T-helper 1 cell treated with Interleukin-12 subunit alpha and Interleukin-12 subunit beta and Interleukin-4 antibody, amounts not matched to agents 30 ng/mL and 1 ng/mL, for 36 hours (primary cell): ENCODE measurements at regions not wholly inside any gene's neighbourhood (a gene's known extent, or its start where the extent isn't known, plus 50 kb on each side); places are given as distances from the start of the nearest gene placed in this dataset.

Experiments
- intact Hi-C: fragments of 100-400 bp; cut with micrococcal nuclease; formaldehyde crosslinking; loops from one replicate; pipeline ENCODE4 v1.15.1; 2024

GRCh38 chr22:48346311-48346710 lies 1481.4 kb downstream of the BRD1 start:
- intact Hi-C loops: no loop called here

GRCh38 chr22:48345631-48346030 lies 1482.0 kb downstream of the BRD1 start:
- intact Hi-C loops: no loop called here

GRCh38 chr22:48343461-48343860 lies 1484.2 kb downstream of the BRD1 start:
- intact Hi-C loops: no loop called here

GRCh38 chr22:48342732-48343131 lies 1484.9 kb downstream of the BRD1 start:
- intact Hi-C loops: no loop called here

- intact Hi-C loops: no loop called here
These were observed 1485.7 kb downstream of the BRD1 start for GRCh38 chr22:48342016-48342415.

- intact Hi-C loops: no loop called here
These were observed 1486.7 kb downstream of the BRD1 start for GRCh38 chr22:48340727-48341709.

GRCh38 chr22:48340191-48340590 lies 1487.5 kb downstream of the BRD1 start:
- intact Hi-C loops: no loop called here

- intact Hi-C loops: no loop called here
These were observed 1488.6 kb downstream of the BRD1 start for GRCh38 chr22:48338793-48339705.

GRCh38 chr22:48337957-48338792 lies 1489.5 kb downstream of the BRD1 start:
- intact Hi-C loops: no loop called here

- intact Hi-C loops: no loop called here
These were observed 1491.2 kb downstream of the BRD1 start for GRCh38 chr22:48336339-48337060.

GRCh38 chr22:48335442-48336139 lies 1492.1 kb downstream of the BRD1 start:
- intact Hi-C loops: no loop called here

GRCh38 chr22:48334971-48335370 lies 1492.7 kb downstream of the BRD1 start:
- intact Hi-C loops: no loop called here

GRCh38 chr22:48333816-48334735 lies 1493.6 kb downstream of the BRD1 start:
- intact Hi-C loops: no loop called here

GRCh38 chr22:48333323-48333763 lies 1494.3 kb downstream of the BRD1 start:
- intact Hi-C loops: no loop called here

GRCh38 chr22:48332438-48333322 lies 1495.0 kb downstream of the BRD1 start:
- intact Hi-C loops: no loop called here

- intact Hi-C loops: no loop called here
These were observed 1495.9 kb downstream of the BRD1 start for GRCh38 chr22:48331691-48332220.

- intact Hi-C loops: no loop called here
These were observed 1496.4 kb downstream of the BRD1 start for GRCh38 chr22:48331266-48331665.
